Endothelial cell of umbilical vein (primary cell): ENCODE measurements at regions not wholly inside any gene's neighbourhood (a gene's known extent, or its start where the extent isn't known, plus 50 kb on each side); places are given as distances from the start of the nearest gene placed in this dataset.
"Not testable (repeated sequence)": the region's sequence is repeated elsewhere in the genome, so short reads cannot be mapped to it uniquely, and the experiment has no call there.

Experiments used
- POLR2AphosphoS5 ChIP-seq: IDR thresholded peaks from 2 replicates; pipeline ENCODE4 v1.6.1; 2012; ENCODE audit warnings: low read depth, mild to moderate bottlenecking, control low read depth, low read length, moderate library complexity; ENCODE audit not compliant: insufficient read depth
- TF ChIP-seq, protein P1 (sequence below): IDR thresholded peaks from 2 replicates; pipeline ENCODE4 v1.6.1; 2011; ENCODE audit not compliant: insufficient read depth, insufficient read length

- TF ChIP-seq, protein P1, sequence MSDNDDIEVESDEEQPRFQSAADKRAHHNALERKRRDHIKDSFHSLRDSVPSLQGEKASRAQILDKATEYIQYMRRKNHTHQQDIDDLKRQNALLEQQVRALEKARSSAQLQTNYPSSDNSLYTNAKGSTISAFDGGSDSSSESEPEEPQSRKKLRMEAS, result not testable (repeated sequence)
- not testable (repeated sequence) for TF ChIP-seq POLR2AphosphoS5
These were observed 94.1 kb upstream of the FRG1 start for GRCh38 chr4:189846608-189847007.
